Lung (tissue), 11 donors: ENCODE measurements at regions not wholly inside any gene's neighbourhood (a gene's known extent, or its start where the extent isn't known, plus 50 kb on each side); places are given as distances from the start of the nearest gene placed in this dataset.
"Not testable (repeated sequence)": the region's sequence is repeated elsewhere in the genome, so short reads cannot be mapped to it uniquely, and the experiment has no call there.

ENCODE experiments used
- ATAC-seq: fragments of 200-7000 bp; cut with Tn5 transposase; one replicate; pipeline ENCODE4 v1.9.1; 2020; ENCODE audit warnings: moderate number of reproducible peaks; ENCODE audit not compliant: insufficient read depth, low FRiP score
- DNase-seq, 3 donors: peaks; one replicate each; pipeline ENCODE4 v3.0.0-alpha.2; 2013 to 2017
- H3K27ac ChIP-seq, 2 donors: one replicate each; pipeline ENCODE4 v1.5.1; 2013; ENCODE audit warnings: mild to moderate bottlenecking in 2 of 2, moderate library complexity in 2 of 2, control low read depth in 1 of 2, inconsistent platforms in 1 of 2, low read depth in 1 of 2, low read length in 1 of 2
- H3K27me3 ChIP-seq, 3 donors: one replicate each; pipeline ENCODE4 v1.5.1; 2013; ENCODE audit warnings: low read length in 2 of 3; ENCODE audit not compliant: control insufficient read depth in 3 of 3, insufficient read depth in 3 of 3
- H3K36me3 ChIP-seq, 4 donors: one replicate each; pipeline ENCODE4 v1.5.1; 2013; ENCODE audit warnings: low read length in 4 of 4, mild to moderate bottlenecking in 1 of 4, moderate library complexity in 1 of 4; ENCODE audit not compliant: control insufficient read depth in 4 of 4, insufficient read depth in 4 of 4
- H3K4me1 ChIP-seq, 5 donors: one replicate each; pipeline ENCODE4 v1.5.1; 2013; ENCODE audit warnings: low read length in 5 of 5, mild to moderate bottlenecking in 2 of 5, moderate library complexity in 1 of 5; ENCODE audit not compliant: control insufficient read depth in 5 of 5, insufficient read depth in 5 of 5
- H3K4me3 ChIP-seq: one replicate; pipeline ENCODE4 v1.5.1; 2013; ENCODE audit warnings: mild to moderate bottlenecking, control low read depth, moderate library complexity
- H3K9ac ChIP-seq, 2 donors: one replicate each; pipeline ENCODE4 v1.5.1; 2013; ENCODE audit warnings: low read length in 2 of 2, control low read depth in 1 of 2; ENCODE audit not compliant: insufficient read depth in 1 of 2
- H3K9me3 ChIP-seq, 4 donors: one replicate each; pipeline ENCODE4 v1.5.1; 2013; ENCODE audit warnings: low read length in 3 of 4, mild to moderate bottlenecking in 1 of 4, moderate library complexity in 1 of 4; ENCODE audit not compliant: control insufficient read depth in 4 of 4, insufficient read depth in 3 of 4
- WGBS, 2 donors: extraction: QIAGEN DNeasy Blood & Tissue Kit; methylation state at CpG; one replicate each; pipeline ENCODE4 v1.1.7; 2013; 5-methylcytosine and 5-hydroxymethylcytosine counted together
- TF ChIP-seq, protein P1 (sequence below): IDR thresholded peaks from 2 replicates; pipeline ENCODE4 v1.5.1; 2012; ENCODE audit warnings: mild to moderate bottlenecking; ENCODE audit errors: control extremely low read depth, extremely low read depth
- donor health status: control.
- donor health status: control.
- donor health status: Bipolar disorder and iron deficiency.
- donor health status: healthy.
- donor health status: DM: yes; HTN: yes; CAD: no.

GRCh38 chr5:63768221-63768620 lies 194.0 kb downstream of the HTR1A start:
- Histone ChIP-seq H3K4me1 (no peaks in the 10 kb centered on the region), H3K9me3 (no peaks in the 10 kb centered on the region), H3K4me3 (no peak overlapping the region), H3K36me3 (no peaks in the 10 kb centered on the region), H3K27ac (no peak overlapping the region), H3K9ac (no peak overlapping the region), H3K27me3 (no peaks in the 10 kb centered on the region)
- TF ChIP-seq, protein P1, sequence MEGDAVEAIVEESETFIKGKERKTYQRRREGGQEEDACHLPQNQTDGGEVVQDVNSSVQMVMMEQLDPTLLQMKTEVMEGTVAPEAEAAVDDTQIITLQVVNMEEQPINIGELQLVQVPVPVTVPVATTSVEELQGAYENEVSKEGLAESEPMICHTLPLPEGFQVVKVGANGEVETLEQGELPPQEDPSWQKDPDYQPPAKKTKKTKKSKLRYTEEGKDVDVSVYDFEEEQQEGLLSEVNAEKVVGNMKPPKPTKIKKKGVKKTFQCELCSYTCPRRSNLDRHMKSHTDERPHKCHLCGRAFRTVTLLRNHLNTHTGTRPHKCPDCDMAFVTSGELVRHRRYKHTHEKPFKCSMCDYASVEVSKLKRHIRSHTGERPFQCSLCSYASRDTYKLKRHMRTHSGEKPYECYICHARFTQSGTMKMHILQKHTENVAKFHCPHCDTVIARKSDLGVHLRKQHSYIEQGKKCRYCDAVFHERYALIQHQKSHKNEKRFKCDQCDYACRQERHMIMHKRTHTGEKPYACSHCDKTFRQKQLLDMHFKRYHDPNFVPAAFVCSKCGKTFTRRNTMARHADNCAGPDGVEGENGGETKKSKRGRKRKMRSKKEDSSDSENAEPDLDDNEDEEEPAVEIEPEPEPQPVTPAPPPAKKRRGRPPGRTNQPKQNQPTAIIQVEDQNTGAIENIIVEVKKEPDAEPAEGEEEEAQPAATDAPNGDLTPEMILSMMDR, result no peak
- 65 to 73% methylated on average over 4 of the region's 4 CpGs for WGBS, 2 donors
- ATAC-seq (no peak), DNase-seq (no peak)

- 87 to 88% methylated on average over 5 of the region's 5 CpGs for WGBS, 2 donors
- H3K4me3 ChIP-seq, result no peak overlapping the region
- H3K9me3 ChIP-seq, result no peaks in the 10 kb centered on the region
- ATAC-seq, result no peak
- DNase-seq, result no peak
- H3K36me3 ChIP-seq, result no peaks in the 10 kb centered on the region
- H3K4me1 ChIP-seq, result no peaks in the 10 kb centered on the region
- H3K27me3 ChIP-seq, result no peaks in the 10 kb centered on the region
- H3K27ac ChIP-seq, result no peak overlapping the region
- no peak overlapping the region for H3K9ac ChIP-seq
- TF ChIP-seq, protein P1, result no peak
These were observed 201.3 kb downstream of the HTR1A start for GRCh38 chr5:63760965-63761364.

DNA sequence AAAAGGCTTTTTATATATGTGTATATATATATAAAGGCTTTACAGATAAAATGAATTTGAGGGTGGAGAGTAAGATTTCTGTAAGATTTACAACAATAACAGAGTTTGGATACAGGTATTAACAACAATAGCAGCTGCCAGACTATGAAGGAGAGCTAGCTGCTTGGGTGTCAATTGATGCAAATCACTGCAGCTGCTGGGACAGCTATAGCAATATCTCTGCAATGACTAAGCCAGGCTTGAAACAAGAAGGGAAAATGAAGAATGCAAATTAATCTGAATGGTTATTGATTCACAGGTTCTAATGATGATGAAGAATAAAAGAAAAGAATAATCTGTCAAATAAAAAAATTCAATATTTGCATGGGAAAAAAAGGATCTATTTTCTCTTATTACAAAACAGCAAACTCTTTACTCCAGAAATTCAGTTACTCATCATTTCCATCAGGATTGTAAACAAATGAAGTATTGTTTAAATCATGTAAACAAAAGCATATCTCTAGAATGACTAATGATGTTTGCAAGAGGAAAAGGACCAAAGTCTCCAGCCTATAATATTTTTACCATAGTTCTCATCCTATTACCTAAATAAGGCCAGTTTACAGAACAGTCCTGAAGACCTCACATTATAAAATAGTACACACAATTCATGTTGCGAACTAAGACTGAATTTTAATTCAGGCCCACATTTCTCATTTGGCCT lies 219.0 kb downstream of the HTR1A start:
- Histone ChIP-seq H3K27ac (no peak overlapping the region), H3K4me1 (no peaks in the 10 kb centered on the region), H3K9ac (no peak overlapping the region), H3K9me3 (peaks cover 0 to 4% (median 0%) of the 10 kb centered on the region in 4 donors), H3K4me3 (no peak overlapping the region), H3K36me3 (no peaks in the 10 kb centered on the region), H3K27me3 (no peaks in the 10 kb centered on the region)
- DNase-seq (no peak), ATAC-seq (no peak)
- TF ChIP-seq, protein P1, result no peak
- WGBS, 2 donors, result 42 to 89% methylated on average over 1 of the region's 1 CpG

DNA sequence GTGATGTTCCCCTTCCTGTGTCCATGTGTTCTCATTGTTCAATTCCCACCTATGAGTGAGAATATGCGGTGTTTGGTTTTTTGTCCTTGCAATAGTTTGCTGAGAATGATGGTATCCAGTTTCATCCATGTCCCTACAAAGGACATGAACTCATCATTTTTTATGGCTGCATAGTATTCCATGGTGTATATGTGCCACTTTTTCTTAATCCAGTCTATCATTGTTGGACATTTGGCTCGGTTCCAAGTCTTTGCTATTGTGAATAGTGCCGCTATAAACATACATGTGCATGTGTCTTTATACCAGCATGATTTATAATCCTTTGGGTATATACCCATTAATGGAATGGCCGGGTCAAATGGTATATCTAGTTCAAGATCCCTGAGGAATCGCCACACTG lies 229.4 kb downstream of the HTR1A start:
- 82 to 91% methylated on average over 5 of the region's 5 CpGs for WGBS, 2 donors
- ATAC-seq, H3K36me3 ChIP-seq, H3K27ac ChIP-seq, H3K4me1 ChIP-seq, H3K9ac ChIP-seq, H3K27me3 ChIP-seq, H3K4me3 ChIP-seq, H3K9me3 ChIP-seq, DNase-seq: not testable (repeated sequence)
